ENCODE measurements at regions not wholly inside any gene's neighbourhood (a gene's known extent, or its start where the extent isn't known, plus 50 kb on each side); places are given as distances from the start of the nearest gene placed in this dataset.

DNA sequence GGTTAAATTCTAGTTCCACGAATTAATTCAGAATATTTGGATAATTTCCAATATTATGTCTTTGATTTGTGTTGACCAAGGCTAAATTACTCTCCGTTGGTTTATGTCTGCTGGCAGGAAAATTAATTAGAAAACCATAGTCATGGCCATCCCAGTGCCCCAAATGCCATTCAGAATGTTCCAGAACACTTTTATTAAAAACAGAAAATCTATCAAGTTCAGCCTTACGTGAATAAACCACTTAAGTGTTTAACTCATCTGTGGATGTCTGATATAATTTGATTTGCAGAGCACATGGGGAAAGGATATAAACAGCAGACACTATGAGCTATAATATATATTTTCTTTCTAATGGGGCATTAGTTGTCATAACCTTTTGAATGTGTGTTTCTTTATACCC, 480.7 kb downstream of the MRPL39 start:
- DNase-seq = no peak

DNA sequence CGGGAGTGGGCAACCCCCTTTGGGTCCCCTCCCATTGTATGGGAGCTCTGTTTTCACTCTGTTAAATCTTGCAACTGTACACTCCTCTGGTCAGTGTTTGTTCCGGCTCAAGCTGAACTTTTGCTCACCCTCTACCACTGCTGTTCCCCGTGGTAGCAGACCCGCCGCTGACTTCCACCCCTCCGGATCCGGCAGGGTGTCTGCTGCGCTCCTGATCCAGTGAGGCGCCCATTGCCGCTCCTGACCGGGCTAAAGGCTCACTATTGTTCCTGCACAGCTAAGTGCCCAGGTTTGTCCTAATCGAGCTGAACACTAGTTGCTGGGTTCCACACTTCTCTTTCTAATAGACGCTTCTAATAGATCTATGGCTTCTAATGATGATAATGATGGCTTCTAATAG, 488.6 kb downstream of the MRPL39 start:
- no peak for DNase-seq

DNA sequence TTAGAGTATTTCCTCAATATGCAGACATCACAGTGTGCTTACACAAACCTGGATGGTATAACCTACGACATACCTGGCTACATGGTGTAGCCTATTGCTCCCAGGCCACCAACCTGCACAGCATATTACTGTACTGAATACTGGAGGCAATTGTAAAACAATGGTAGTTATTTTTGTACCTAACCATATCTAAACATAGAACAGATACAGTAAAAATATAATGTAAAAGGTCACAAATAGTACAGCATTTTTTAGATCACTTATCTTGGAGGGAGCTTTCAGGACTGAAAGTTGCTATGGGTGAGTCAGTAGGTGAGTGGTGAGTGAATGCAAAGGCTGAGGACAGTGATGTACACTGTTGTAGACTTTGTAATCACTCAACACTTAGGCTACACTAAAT, 492.3 kb downstream of the MRPL39 start:
- no peak for DNase-seq

DNA sequence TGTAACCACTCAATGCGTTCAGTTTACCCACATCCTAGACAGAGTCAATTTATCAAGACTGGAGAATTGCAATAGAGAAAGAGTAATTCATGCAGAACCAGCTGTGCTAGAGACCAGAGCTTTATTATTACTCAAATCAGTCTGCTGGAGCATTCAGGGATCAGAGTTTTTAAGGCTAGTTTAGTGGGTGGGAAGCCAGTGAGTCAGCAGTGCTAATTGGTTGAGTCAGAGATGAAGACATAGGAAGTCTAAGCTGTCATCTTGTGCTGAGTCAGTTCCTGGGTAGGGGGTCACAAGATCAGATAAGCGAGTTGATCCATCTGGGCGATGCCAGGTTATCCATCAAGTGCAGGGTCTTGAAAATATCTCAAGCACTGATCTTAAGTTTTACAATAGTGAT, 499.6 kb downstream of the MRPL39 start:
- no peak for DNase-seq

GRCh38 chr21:25103500-25104207, 503.6 kb downstream of the MRPL39 start:
- DNase-seq = no peak

- no peak for DNase-seq
Observed at GRCh38 chr21:25097648-25098047, 509.6 kb downstream of the MRPL39 start.

DNA sequence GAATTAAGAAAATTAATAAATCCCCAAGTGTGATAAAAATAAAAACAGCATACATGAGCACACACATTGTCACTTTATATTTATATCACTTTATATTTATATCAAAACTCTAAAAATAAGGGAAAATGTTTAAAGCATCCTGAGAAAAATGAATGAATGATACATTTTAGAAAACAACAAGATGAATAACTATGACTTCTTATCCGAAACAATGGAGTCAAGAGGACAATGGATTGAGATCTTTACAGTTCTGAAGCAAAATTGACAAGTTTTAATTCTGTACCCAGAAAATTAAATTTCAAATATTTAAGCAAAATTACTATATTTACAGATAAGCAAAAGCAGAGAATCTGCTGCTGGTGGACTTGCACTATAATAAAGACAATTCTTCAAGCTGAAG, 512.6 kb downstream of the MRPL39 start:
- DNase-seq = no peak

GRCh38 chr21:25092441-25093011, 514.8 kb downstream of the MRPL39 start:
- no peak for DNase-seq

GRCh38 chr21:25081096-25081495, 526.2 kb downstream of the MRPL39 start:
- DNase-seq = no peak

DNA sequence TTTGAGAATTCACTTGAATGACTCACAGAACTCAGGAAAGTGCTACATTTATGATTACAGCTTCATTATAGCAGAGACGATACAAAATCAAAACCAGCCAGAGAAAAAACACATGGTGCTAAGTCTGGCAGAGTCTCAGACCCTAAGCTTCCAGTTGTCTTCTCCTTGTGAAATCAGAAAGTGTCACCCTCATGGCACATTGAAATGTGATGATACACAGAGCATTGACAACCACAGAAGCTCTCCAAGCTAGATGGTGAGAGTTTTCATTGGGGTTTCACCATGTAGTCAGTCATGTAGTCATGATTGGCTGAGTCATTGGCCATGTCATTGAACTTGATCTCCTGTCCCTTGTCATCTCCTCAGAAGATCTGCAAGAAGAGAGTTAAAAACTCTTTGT, 526.6 kb downstream of the MRPL39 start:
- no peak for DNase-seq

- DNase-seq = no peak
Observed at GRCh38 chr21:25080141-25080540, 527.1 kb downstream of the MRPL39 start.

DNA sequence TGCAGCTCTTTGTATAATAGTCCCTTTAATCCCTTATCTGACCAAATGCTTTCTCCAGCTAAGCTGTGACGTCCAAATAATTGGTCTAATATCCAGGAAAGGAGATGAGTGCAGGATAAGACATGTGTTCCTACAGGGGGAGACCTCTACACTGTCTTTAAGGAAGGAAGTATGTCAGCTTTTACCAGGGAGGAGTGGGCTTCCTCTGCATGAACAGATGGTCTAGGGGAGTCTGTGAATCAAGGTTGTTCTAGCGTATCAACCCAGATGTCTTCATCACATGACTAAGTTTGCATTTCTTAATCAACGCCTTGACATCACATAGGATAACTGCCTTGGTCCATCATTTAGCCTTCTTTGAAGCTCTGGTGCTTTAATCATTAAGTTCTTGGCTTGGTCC, 528.2 kb downstream of the MRPL39 start:
- DNase-seq = no peak

DNA sequence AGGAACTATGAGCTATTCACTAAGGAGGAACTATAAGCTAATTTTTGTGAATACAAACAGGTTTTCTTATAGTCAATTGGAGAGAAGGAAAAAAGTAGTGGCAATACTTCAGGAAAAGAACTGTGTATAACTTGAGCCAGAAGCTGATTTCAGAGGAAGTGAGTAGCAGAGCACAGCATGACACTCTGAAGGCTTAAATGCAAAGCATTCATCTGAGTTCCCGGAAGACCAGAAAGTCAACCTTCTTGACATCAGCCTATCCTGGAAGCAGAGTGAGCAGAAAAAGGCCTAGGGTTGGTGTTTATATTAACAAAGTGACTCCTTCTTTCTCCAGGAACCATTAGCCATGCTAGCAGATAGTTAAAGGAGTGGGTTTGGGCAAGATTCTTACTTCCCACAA, 545.2 kb downstream of the MRPL39 start:
- no peak for DNase-seq

GRCh38 chr21:25054689-25055088, 552.6 kb downstream of the MRPL39 start:
- no peak for DNase-seq

GRCh38 chr21:25039461-25040380, 567.6 kb downstream of the MRPL39 start:
- peak; percentile 74 for DNase-seq

GRCh38 chr21:25036775-25037174, 570.5 kb downstream of the MRPL39 start:
- DNase-seq = no peak

DNA sequence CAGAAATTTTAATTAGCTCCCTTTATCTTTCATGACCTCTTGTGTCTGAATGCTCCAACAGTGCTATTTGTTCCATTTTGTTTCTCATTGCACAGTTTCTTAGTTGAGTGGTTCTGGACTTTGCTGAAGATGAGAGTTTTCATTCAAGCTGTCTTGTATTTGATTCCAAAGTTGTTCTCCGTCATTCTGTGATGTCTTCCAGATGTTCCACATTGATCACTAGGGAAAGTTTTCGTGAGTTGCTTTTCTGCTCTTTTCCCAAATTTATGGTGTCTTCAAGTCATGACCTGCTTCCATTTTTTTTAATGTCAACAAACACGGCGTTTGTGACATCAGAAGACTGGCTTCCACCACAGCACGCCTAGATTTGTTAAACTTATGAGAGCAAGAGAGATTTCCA, 575.5 kb downstream of the MRPL39 start:
- DNase-seq = no peak

DNA sequence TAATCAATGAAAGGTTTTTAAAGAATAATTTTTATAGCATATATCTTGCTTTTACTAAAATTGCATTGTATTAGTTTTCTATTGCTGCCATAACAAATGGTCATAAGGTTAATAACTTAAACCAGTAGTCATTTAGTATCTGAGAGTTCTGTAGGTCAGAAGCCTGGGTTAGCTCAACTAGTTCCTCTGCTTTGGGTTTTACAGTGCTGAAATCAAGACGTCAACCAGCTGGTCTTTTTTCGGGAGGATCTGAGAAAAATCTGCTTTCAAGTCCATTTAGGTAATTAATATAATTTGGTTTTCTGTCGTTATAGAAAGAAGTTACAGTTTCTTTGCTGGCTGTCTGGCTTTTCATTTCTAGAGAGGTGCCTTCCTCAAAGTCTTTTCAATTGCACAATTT, 577.7 kb downstream of the MRPL39 start:
- DNase-seq = no peak

DNA sequence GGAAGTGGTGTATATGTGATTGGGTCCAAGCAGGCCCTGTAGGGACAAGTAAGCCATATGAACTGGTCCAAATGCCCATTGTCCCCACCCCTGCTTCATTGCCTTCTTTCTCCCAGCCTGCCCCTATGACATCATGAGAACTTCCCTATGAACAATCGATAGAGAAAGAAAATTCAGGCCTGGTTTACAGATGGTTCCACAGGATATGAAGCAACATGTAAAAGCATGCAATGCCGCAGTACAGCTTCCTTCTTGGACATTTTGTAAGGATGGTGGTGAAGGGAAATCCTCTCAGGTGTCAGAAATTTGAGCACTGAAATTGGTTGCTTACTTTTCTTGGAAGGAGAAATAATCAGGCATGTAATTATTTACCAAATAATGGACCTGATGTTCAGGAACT, 581.7 kb downstream of the MRPL39 start:
- no peak for DNase-seq

GRCh38 chr21:25024639-25025038, 582.6 kb downstream of the MRPL39 start:
- DNase-seq = no peak

- DNase-seq = no peak
Observed at GRCh38 chr21:25005388-25005787, 601.9 kb downstream of the MRPL39 start.

DNA sequence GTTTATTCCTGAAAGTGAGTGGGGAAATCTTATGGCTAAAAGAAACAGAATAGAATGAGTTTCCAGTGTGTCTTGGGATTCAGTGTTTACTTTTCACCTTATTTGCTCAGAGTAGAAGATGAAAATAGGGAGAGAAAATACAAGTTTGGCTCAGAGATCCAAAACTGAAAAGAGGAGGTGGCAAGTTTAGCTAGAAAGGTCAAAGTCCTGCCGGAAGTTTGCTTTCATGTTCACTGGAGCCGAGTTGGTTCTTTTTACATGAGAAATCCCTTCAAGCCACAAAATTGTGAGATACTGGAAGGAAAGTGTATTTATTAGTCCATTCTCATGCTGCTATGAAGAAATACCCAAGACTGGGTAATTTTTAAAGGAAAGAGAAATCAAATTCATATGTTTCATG, 604.6 kb downstream of the MRPL39 start:
- no peak for DNase-seq

DNA sequence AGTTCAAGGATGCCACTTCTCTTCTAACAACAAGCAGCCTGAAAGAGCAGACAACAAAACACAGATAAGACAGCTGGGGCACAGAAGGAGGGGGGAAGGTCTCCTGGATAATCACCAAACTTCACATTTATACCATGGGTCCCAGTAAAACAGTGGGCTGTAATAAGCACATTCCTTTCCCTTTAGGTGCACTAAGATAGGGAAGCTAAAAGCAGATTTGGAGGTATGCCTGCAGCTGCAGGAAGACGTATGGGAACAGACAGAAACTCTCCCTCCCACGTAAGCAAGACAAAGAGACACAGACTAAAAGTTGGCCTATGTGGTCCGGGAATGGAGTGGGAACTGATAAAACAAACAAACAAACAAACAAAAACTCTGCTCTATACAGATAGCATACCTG, 612.1 kb downstream of the MRPL39 start:
- DNase-seq = no peak

GRCh38 chr21:24994717-24995116, 612.6 kb downstream of the MRPL39 start:
- DNase-seq = no peak
